Small intestine (tissue), 7 donors: ENCODE measurements at regions not wholly inside any gene's neighbourhood (a gene's known extent, or its start where the extent isn't known, plus 50 kb on each side); places are given as distances from the start of the nearest gene placed in this dataset.
A peak's percentile ranks its signal among the peaks of the same experiment; 100 is the strongest.

Experiments used
- DNase-seq, 2 donors: peaks; one replicate each; pipeline versions ENCODE4 v3.0.0 to v3.0.0-alpha.2; 2013
- FAIRE-seq: peaks from 2 replicates; lab custom pipeline; 2012; peaks lifted over from hg19 to GRCh38; lab: Jason Lieb, UNC
- H3K27ac ChIP-seq, 3 donors: one replicate each; pipeline ENCODE4 v1.5.1; 2013; ENCODE audit warnings: low read length in 2 of 3, mild to moderate bottlenecking in 2 of 3, control low read depth in 1 of 3, inconsistent platforms in 1 of 3, low read depth in 1 of 3, moderate library complexity in 1 of 3
- H3K27me3 ChIP-seq, 3 donors: one replicate each; pipeline ENCODE4 v1.6.1; 2013; ENCODE audit warnings: low read length in 3 of 3, inconsistent platforms in 1 of 3; ENCODE audit not compliant: control insufficient read depth in 3 of 3, insufficient read depth in 3 of 3
- H3K36me3 ChIP-seq, 3 donors: one replicate each; pipeline ENCODE4 v1.6.1; 2013; ENCODE audit warnings: low read length in 3 of 3, inconsistent platforms in 1 of 3, low read depth in 1 of 3, mild to moderate bottlenecking in 1 of 3, moderate library complexity in 1 of 3; ENCODE audit not compliant: control insufficient read depth in 3 of 3, insufficient read depth in 2 of 3
- H3K4me1 ChIP-seq, 3 donors: one replicate each; pipeline ENCODE4 v1.6.1; 2013; ENCODE audit warnings: low read length in 2 of 3, inconsistent platforms in 1 of 3, low read depth in 1 of 3, mild to moderate bottlenecking in 1 of 3, moderate library complexity in 1 of 3; ENCODE audit not compliant: control insufficient read depth in 3 of 3, insufficient read depth in 2 of 3
- H3K4me3 ChIP-seq, 3 donors: one replicate each; pipeline ENCODE4 v1.5.1; 2013; ENCODE audit warnings: low read length in 3 of 3, control low read depth in 1 of 3, inconsistent platforms in 1 of 3, low read depth in 1 of 3, mild to moderate bottlenecking in 1 of 3, moderate library complexity in 1 of 3
- H3K9me3 ChIP-seq, 2 donors: one replicate each; pipeline ENCODE4 v1.6.1; 2013; ENCODE audit warnings: low read depth in 1 of 2, low read length in 1 of 2; ENCODE audit not compliant: control insufficient read depth in 2 of 2, insufficient read depth in 1 of 2
- WGBS, 3 donors: extraction: QIAGEN DNeasy Blood & Tissue Kit; methylation state at CpG; one replicate each; pipeline ENCODE4 v1.1.7; 2013; 5-methylcytosine and 5-hydroxymethylcytosine counted together
- donor health status: healthy with polysubstance abuse.
- donor health status: control.
- donor health status: control.
- donor health status: Bipolar disorder and iron deficiency.
- donor health status: healthy.

GRCh38 chrX:51836823-51837222 lies 56.6 kb upstream of the MAGED1 start:
- Histone ChIP-seq H3K9me3 (no peaks in the 10 kb centered on the region), H3K4me3 (no peak overlapping the region), H3K27me3 (no peaks in the 10 kb centered on the region), H3K4me1 (peaks cover 0 to 3% (median 0%) of the 10 kb centered on the region in 3 donors), H3K27ac (no peak overlapping the region), H3K36me3 (no peaks in the 10 kb centered on the region)
- no peak for FAIRE-seq
- DNase-seq: peak; percentile 7 to 13
- 78 to 90% (median 82%) methylated on average over 5 of the region's 5 CpGs for WGBS, 3 donors

- Histone ChIP-seq H3K9me3 (no peaks in the 10 kb centered on the region), H3K27ac (no peak overlapping the region), H3K4me1 (peaks cover 0 to 3% (median 0%) of the 10 kb centered on the region in 3 donors), H3K27me3 (no peaks in the 10 kb centered on the region), H3K4me3 (no peak overlapping the region), H3K36me3 (no peaks in the 10 kb centered on the region)
- 24 to 45% (median 42%) methylated on average over 3 of the region's 3 CpGs for WGBS, 3 donors
- peak in 1 of 2 donors; percentile 21 for DNase-seq
- no peak for FAIRE-seq
Measured at GRCh38 chrX:51837451-51837850, 56.0 kb upstream of the MAGED1 start.

- Histone ChIP-seq H3K27ac (no peak overlapping the region), H3K4me1 (peaks cover 0 to 3% (median 0%) of the 10 kb centered on the region in 3 donors), H3K9me3 (no peaks in the 10 kb centered on the region), H3K27me3 (no peaks in the 10 kb centered on the region), H3K4me3 (no peak overlapping the region), H3K36me3 (no peaks in the 10 kb centered on the region)
- no peak for FAIRE-seq
- WGBS, 3 donors: 14 to 38% (median 36%) methylated on average over 3 of the region's 3 CpGs
- peak; percentile 27 to 58 for DNase-seq
Measured at GRCh38 chrX:51837921-51838320, 55.5 kb upstream of the MAGED1 start.
